SK-N-SH (cell line): ENCODE measurements at regions not wholly inside any gene's neighbourhood (a gene's known extent, or its start where the extent isn't known, plus 50 kb on each side); places are given as distances from the start of the nearest gene placed in this dataset.

Source experiments
- FOSL2 ChIP-seq: IDR thresholded peaks from 2 replicates; pipeline ENCODE4 v1.4.0; 2012; ENCODE audit warnings: low read depth, mild to moderate bottlenecking, moderate library complexity, borderline replicate concordance
- MXI1 ChIP-seq: IDR thresholded peaks from 2 replicates; pipeline ENCODE4 v1.6.1; 2012; ENCODE audit warnings: mild to moderate bottlenecking, low read depth, low read length, improper control_type of control experiment
- YY1 ChIP-seq: IDR thresholded peaks from 2 replicates; pipeline ENCODE4 v1.4.0; 2012; ENCODE audit warnings: low read depth, mild to moderate bottlenecking
- TF ChIP-seq, protein P1 (sequence below): fragments of 200-600 bp; sonication (generic); IDR thresholded peaks from 2 replicates; pipeline ENCODE4 v1.6.1; 2017; ENCODE audit warnings: antibody characterized with exemption, mild to moderate bottlenecking, moderate library complexity
- TF ChIP-seq, protein P2 (sequence below): fragments of 150-350 bp; IDR thresholded peaks from 2 replicates; pipeline ENCODE4 v1.6.1; 2017; ENCODE audit warnings: antibody characterized with exemption, low read length, low read depth, borderline replicate concordance

DNA sequence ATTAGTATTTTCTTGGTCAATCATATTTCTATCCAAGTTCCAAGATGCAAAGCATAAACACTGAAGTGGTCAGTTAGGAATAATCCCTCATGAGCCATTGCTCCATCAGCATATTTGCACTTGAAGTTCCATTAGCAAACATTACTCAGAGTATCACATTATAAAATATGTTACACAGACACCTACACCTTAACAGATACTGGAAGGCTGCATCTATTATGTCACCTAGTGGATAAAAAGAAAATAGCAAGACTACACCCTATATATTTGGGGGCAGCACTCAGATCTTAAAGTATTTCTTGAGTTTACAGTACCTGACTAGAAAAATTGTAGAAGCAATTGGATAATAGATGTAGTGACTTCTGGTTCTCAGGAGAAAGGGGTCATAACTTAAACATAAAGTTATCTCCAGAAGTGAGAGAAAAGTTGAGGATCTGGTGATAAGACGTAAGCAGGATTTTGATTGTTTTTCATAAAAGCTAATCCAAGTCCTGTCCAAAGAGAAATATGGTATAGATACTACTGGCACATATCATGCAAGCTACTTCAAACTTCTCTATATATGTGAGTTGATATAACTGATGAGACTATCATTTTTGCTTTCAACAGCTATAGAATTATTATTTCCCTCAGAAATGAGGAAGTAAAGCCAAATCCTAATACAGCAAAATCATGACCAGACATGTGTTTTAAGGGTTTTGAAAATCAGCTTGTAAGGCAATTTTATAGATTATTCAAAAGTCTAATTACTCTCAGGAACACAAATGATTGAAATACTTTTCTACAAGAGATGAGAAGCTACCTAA lies 422.2 kb downstream of the GBE1 start:
- TF ChIP-seq MXI1 (no peak), FOSL2 (no peak), YY1 (no peak)
- TF ChIP-seq, protein P1, sequence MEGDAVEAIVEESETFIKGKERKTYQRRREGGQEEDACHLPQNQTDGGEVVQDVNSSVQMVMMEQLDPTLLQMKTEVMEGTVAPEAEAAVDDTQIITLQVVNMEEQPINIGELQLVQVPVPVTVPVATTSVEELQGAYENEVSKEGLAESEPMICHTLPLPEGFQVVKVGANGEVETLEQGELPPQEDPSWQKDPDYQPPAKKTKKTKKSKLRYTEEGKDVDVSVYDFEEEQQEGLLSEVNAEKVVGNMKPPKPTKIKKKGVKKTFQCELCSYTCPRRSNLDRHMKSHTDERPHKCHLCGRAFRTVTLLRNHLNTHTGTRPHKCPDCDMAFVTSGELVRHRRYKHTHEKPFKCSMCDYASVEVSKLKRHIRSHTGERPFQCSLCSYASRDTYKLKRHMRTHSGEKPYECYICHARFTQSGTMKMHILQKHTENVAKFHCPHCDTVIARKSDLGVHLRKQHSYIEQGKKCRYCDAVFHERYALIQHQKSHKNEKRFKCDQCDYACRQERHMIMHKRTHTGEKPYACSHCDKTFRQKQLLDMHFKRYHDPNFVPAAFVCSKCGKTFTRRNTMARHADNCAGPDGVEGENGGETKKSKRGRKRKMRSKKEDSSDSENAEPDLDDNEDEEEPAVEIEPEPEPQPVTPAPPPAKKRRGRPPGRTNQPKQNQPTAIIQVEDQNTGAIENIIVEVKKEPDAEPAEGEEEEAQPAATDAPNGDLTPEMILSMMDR: peak; percentile 76
- TF ChIP-seq, protein P2, sequence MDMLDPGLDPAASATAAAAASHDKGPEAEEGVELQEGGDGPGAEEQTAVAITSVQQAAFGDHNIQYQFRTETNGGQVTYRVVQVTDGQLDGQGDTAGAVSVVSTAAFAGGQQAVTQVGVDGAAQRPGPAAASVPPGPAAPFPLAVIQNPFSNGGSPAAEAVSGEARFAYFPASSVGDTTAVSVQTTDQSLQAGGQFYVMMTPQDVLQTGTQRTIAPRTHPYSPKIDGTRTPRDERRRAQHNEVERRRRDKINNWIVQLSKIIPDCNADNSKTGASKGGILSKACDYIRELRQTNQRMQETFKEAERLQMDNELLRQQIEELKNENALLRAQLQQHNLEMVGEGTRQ: no peak
